ENCODE measurements at regions not wholly inside any gene's neighbourhood (a gene's known extent, or its start where the extent isn't known, plus 50 kb on each side); places are given as distances from the start of the nearest gene placed in this dataset.

DNA sequence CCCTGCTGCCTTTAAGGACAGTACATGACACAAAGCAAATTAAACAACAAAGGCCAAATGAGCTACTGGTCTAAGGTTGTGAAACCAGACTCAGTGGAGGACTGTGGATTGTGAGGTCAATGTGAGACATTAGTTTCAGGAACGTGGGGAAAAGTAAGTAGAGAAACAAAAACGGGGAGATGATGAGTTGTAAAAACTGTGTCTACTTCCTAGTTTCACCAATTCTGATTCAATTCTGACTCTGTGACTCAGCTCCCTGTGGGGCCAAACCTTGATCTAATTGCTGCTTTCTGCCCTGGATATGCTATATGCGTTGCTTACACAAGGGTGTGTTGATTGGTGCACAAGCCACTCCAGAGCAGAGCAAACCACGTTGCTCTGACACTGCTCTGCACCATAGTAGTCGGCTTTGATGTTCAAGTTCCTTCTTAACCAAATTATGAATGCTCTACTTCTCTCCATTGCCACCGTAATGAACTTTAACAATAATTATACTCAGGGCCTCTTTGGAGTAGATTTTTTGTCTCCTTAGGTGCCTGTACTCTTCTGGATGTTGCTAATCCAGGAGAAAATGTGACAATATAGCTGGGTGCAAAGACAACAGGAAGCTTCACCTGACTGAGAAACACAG lies 1640.1 kb upstream of the CELF4 start:
- in situ Hi-C loops (cut with MboI; ENCODE audit: low pct_unique_long_range_greater_than_20kb, low sequenced_read_pairs, unreplicated experiment) = no loop called here
- TF ChIP-seq, protein P1, sequence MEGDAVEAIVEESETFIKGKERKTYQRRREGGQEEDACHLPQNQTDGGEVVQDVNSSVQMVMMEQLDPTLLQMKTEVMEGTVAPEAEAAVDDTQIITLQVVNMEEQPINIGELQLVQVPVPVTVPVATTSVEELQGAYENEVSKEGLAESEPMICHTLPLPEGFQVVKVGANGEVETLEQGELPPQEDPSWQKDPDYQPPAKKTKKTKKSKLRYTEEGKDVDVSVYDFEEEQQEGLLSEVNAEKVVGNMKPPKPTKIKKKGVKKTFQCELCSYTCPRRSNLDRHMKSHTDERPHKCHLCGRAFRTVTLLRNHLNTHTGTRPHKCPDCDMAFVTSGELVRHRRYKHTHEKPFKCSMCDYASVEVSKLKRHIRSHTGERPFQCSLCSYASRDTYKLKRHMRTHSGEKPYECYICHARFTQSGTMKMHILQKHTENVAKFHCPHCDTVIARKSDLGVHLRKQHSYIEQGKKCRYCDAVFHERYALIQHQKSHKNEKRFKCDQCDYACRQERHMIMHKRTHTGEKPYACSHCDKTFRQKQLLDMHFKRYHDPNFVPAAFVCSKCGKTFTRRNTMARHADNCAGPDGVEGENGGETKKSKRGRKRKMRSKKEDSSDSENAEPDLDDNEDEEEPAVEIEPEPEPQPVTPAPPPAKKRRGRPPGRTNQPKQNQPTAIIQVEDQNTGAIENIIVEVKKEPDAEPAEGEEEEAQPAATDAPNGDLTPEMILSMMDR (IDR thresholded peaks at IDR 0.05; ENCODE audit: extremely low read depth, insufficient read depth, missing control alignments) = no peak
- DNase-seq (ENCODE audit: low spot score) = no peak

DNA sequence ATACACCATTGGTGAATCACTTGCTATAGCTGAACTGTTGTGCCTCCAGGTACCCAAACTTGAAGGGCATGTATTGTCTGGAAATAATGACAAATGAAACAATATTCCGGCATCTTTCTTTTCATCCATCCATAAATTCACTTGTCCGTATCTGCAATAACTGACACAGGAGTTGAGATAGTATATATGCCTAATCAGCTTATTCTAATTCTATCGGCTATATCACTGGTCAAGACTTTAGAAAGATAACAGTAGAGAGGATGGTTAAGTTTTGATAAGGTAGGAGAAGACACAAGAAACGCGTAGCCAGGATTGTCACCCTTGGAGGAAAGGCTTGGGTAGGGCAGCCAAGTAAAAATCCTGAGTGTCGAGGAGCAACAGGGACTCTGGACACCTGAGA lies 1634.6 kb upstream of the CELF4 start:
- DNase-seq (ENCODE audit: low spot score) = no peak
- TF ChIP-seq, protein P1 (IDR thresholded peaks at IDR 0.05; ENCODE audit: extremely low read depth, insufficient read depth, missing control alignments) = no peak
- in situ Hi-C loops (cut with MboI; ENCODE audit: low pct_unique_long_range_greater_than_20kb, low sequenced_read_pairs, unreplicated experiment) = no loop called here

DNA sequence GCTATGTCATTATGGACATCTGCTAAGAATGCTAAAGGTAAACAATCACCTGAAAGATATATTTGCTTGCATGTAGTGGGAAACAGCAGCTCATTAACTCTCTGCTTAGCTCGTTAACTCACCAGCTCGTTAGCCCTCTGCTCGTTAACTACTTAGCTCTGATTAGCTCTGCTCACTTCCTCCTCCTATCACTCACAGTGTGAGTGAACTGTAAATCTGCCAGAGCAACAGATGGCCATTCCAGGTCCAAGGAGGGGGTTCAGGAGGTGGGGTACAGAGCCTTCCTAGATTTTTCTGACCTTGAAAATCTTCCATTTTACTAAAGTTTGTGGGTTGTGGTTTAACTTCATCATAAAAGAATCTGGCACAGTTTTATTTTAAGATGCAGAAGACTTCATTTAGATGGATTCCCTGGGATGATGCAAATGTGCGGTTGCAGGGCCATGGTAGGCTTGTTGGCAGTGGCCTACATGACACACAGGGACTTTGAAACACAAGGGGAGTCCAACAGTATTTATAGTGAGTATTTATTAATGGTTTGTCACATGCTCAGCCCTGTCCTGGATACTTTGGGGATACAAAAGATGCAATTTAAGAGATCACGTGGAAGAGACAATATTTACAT lies 1633.7 kb upstream of the CELF4 start:
- in situ Hi-C loops (cut with MboI; ENCODE audit: low pct_unique_long_range_greater_than_20kb, low sequenced_read_pairs, unreplicated experiment) = no loop called here
- DNase-seq (ENCODE audit: low spot score) = no peak
- TF ChIP-seq, protein P1 (IDR thresholded peaks at IDR 0.05; ENCODE audit: extremely low read depth, insufficient read depth, missing control alignments) = no peak

DNA sequence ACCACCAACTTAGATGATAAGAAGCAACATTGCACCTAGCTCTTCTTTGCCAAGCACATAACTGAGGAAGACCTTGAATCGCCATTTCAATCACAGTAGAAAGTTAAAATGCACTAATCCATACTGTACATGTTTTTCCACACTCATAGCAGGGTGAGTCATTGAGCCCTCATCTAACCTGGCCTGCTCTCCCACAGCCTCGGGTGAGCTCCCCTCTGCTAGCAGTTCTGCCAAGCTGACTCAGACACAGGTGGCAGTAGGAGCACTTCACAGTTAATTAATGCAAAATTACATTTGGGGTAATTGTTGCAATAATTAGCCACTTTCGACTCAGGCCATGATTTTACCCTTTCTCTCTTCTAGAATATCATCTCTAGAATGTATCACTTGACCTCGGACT lies 1632.8 kb upstream of the CELF4 start:
- no peak for DNase-seq (ENCODE audit: low spot score)
- TF ChIP-seq, protein P1 (IDR thresholded peaks at IDR 0.05; ENCODE audit: extremely low read depth, insufficient read depth, missing control alignments) = no peak
- in situ Hi-C loops (cut with MboI; ENCODE audit: low pct_unique_long_range_greater_than_20kb, low sequenced_read_pairs, unreplicated experiment) = no loop called here

DNA sequence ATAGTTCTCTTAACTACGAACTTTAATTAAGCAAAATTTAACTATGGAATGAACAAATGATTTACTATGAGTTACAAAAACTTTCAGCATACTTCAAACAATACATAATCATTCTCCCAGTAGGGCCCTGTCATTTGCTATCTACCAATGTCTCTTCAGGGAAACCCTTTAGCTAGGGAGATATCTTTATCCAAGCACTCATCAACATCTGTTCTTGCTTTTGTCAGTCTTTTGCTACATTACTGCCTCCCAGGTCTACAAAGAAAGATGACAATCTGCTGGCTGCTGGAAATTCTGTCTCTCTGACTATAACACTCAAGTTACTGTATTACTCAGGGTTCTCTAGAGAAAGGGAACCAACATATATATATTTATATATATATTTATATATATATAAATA lies 1626.3 kb upstream of the CELF4 start:
- in situ Hi-C loops (cut with MboI; ENCODE audit: low pct_unique_long_range_greater_than_20kb, low sequenced_read_pairs, unreplicated experiment) = no loop called here
- TF ChIP-seq, protein P1 (IDR thresholded peaks at IDR 0.05; ENCODE audit: extremely low read depth, insufficient read depth, missing control alignments) = no peak
- no peak for DNase-seq (ENCODE audit: low spot score)

DNA sequence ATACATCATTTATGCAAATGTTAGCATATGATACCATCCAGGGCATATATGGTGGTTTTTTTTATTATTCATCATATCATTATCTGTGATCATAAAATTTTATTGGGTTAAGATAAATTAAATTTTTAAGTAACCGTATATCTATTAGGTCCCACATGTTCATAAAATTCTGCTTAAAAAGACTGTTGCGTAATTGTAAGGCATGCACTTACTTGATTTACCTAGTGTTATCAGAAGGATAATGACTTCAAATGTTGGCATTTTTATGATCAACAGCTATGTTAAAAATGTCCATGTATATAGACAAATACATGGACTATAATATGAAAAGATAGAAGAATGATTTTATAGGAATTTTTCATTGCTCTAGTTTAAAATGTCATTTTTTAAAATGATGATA lies 1625.5 kb upstream of the CELF4 start:
- in situ Hi-C loops (cut with MboI; ENCODE audit: low pct_unique_long_range_greater_than_20kb, low sequenced_read_pairs, unreplicated experiment) = no loop called here
- TF ChIP-seq, protein P1 (IDR thresholded peaks at IDR 0.05; ENCODE audit: extremely low read depth, insufficient read depth, missing control alignments) = no peak
- DNase-seq (ENCODE audit: low spot score) = no peak
